ENCODE measurements at regions not wholly inside any gene's neighbourhood (a gene's known extent, or its start where the extent isn't known, plus 50 kb on each side); places are given as distances from the start of the nearest gene placed in this dataset.

- Histone ChIP-seq H3K27me3 (ENCODE audit: insufficient read depth, low read depth, severe bottlenecking) (no peaks in the 10 kb centered on the region), H3K9me3 (ENCODE audit: severe bottlenecking) (no peaks in the 10 kb centered on the region), H3K27ac (no peak overlapping the region), H3K36me3 (no peaks in the 10 kb centered on the region), H3K4me3 (ENCODE audit: low read depth, low read length) (no peak overlapping the region)
- DNase-seq: no peak
- no peak for TF ChIP-seq CTCF (IDR thresholded peaks at IDR 0.05; ENCODE audit: low read depth, low read length)
These were observed 1116.2 kb downstream of the OLFM4 start for GRCh38 chr13:54144828-54145227.

GRCh38 chr13:54150851-54151250 lies 1122.2 kb downstream of the OLFM4 start:
- no peak for DNase-seq
- no peak overlapping the region for H3K27ac ChIP-seq
- no peaks in the 10 kb centered on the region for H3K27me3 ChIP-seq (ENCODE audit: insufficient read depth, low read depth, severe bottlenecking)
- no peaks in the 10 kb centered on the region for H3K36me3 ChIP-seq
- no peak overlapping the region for H3K4me3 ChIP-seq (ENCODE audit: low read depth, low read length)
- H3K9me3 ChIP-seq (ENCODE audit: severe bottlenecking): no peaks in the 10 kb centered on the region
- TF ChIP-seq CTCF (IDR thresholded peaks at IDR 0.05; ENCODE audit: low read depth, low read length): no peak

GRCh38 chr13:54162069-54162468 lies 1133.5 kb downstream of the OLFM4 start:
- no peaks in the 10 kb centered on the region for H3K9me3 ChIP-seq (ENCODE audit: severe bottlenecking)
- no peak overlapping the region for H3K4me3 ChIP-seq (ENCODE audit: low read depth, low read length)
- 0 out of 2 replicates have a peak, but pooled peaks have one; percentile 1 for TF ChIP-seq CTCF (IDR thresholded peaks at IDR 0.05; ENCODE audit: low read depth, low read length)
- DNase-seq: peak; percentile 4
- H3K27ac ChIP-seq: no peak overlapping the region
- H3K36me3 ChIP-seq: no peaks in the 10 kb centered on the region
- no peaks in the 10 kb centered on the region for H3K27me3 ChIP-seq (ENCODE audit: insufficient read depth, low read depth, severe bottlenecking)

- no peaks in the 10 kb centered on the region for H3K27me3 ChIP-seq (ENCODE audit: insufficient read depth, low read depth, severe bottlenecking)
- no peak overlapping the region for H3K27ac ChIP-seq
- no peaks in the 10 kb centered on the region for H3K9me3 ChIP-seq (ENCODE audit: severe bottlenecking)
- no peak overlapping the region for H3K4me3 ChIP-seq (ENCODE audit: low read depth, low read length)
- H3K36me3 ChIP-seq: no peaks in the 10 kb centered on the region
- no peak for DNase-seq
- TF ChIP-seq CTCF (IDR thresholded peaks at IDR 0.05; ENCODE audit: low read depth, low read length): no peak
These were observed 1137.1 kb downstream of the OLFM4 start for GRCh38 chr13:54165581-54166215.

- H3K27me3 ChIP-seq (ENCODE audit: insufficient read depth, low read depth, severe bottlenecking): no peaks in the 10 kb centered on the region
- no peaks in the 10 kb centered on the region for H3K9me3 ChIP-seq (ENCODE audit: severe bottlenecking)
- no peak for DNase-seq
- H3K27ac ChIP-seq: no peak overlapping the region
- no peaks in the 10 kb centered on the region for H3K36me3 ChIP-seq
- TF ChIP-seq CTCF (IDR thresholded peaks at IDR 0.05; ENCODE audit: low read depth, low read length): no peak
- no peak overlapping the region for H3K4me3 ChIP-seq (ENCODE audit: low read depth, low read length)
These were observed 1145.4 kb downstream of the OLFM4 start for GRCh38 chr13:54173996-54174395.

- DNase-seq: no peak
- Histone ChIP-seq H3K4me3 (ENCODE audit: low read depth, low read length) (no peak overlapping the region), H3K27ac (no peak overlapping the region), H3K9me3 (ENCODE audit: severe bottlenecking) (no peaks in the 10 kb centered on the region), H3K27me3 (ENCODE audit: insufficient read depth, low read depth, severe bottlenecking) (no peaks in the 10 kb centered on the region), H3K36me3 (no peaks in the 10 kb centered on the region)
- TF ChIP-seq CTCF (IDR thresholded peaks at IDR 0.05; ENCODE audit: low read depth, low read length): no peak
These were observed 1146.9 kb downstream of the OLFM4 start for GRCh38 chr13:54175466-54175865.
